ENCODE measurements at regions not wholly inside any gene's neighbourhood (a gene's known extent, or its start where the extent isn't known, plus 50 kb on each side); places are given as distances from the start of the nearest gene placed in this dataset.

DNA sequence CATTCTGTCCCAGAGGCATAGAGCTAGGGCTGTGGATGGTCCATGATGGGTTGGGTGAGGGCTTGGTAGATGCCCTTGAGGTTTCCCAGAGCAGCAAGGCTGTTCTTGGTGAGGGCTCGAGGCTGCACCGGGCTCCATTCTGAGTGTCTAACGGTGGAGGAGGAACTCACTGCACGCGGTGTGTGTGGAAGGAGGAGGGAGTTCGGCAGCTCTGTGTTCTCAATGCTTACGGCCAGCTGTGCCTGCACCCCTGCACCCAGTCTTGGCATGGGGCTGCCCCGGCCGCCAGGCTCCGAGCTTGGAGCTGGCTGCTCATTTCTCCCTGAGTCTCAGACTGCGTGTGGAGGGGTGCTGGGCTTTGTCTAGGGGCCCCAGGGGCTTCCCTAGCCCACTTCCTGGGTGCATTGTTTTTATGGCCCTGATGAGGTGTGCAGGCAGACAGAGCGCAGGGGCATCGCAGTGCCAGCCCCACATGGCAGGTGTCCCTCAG is 1247.1 kb downstream of the BRD1 start:
- TF ChIP-seq, protein P1, sequence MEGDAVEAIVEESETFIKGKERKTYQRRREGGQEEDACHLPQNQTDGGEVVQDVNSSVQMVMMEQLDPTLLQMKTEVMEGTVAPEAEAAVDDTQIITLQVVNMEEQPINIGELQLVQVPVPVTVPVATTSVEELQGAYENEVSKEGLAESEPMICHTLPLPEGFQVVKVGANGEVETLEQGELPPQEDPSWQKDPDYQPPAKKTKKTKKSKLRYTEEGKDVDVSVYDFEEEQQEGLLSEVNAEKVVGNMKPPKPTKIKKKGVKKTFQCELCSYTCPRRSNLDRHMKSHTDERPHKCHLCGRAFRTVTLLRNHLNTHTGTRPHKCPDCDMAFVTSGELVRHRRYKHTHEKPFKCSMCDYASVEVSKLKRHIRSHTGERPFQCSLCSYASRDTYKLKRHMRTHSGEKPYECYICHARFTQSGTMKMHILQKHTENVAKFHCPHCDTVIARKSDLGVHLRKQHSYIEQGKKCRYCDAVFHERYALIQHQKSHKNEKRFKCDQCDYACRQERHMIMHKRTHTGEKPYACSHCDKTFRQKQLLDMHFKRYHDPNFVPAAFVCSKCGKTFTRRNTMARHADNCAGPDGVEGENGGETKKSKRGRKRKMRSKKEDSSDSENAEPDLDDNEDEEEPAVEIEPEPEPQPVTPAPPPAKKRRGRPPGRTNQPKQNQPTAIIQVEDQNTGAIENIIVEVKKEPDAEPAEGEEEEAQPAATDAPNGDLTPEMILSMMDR (conservative IDR thresholded peaks at IDR 0.05; ENCODE audit: low read depth in 2 of 2) = no peak
- TF ChIP-seq POLR2AphosphoS5 (IDR thresholded peaks at IDR 0.05; ENCODE audit: low read depth) (no peak), EZH2 (IDR thresholded peaks at IDR 0.05; ENCODE audit: low read depth, unreplicated experiment) (no peak), CREB1 (CRISPR knock-in tag; IDR thresholded peaks at IDR 0.05; ENCODE audit: low read depth) (no peak), ZNF114 (CRISPR knock-in tag; IDR thresholded peaks at IDR 0.05) (no peak)
- TF ChIP-seq, protein P2, sequence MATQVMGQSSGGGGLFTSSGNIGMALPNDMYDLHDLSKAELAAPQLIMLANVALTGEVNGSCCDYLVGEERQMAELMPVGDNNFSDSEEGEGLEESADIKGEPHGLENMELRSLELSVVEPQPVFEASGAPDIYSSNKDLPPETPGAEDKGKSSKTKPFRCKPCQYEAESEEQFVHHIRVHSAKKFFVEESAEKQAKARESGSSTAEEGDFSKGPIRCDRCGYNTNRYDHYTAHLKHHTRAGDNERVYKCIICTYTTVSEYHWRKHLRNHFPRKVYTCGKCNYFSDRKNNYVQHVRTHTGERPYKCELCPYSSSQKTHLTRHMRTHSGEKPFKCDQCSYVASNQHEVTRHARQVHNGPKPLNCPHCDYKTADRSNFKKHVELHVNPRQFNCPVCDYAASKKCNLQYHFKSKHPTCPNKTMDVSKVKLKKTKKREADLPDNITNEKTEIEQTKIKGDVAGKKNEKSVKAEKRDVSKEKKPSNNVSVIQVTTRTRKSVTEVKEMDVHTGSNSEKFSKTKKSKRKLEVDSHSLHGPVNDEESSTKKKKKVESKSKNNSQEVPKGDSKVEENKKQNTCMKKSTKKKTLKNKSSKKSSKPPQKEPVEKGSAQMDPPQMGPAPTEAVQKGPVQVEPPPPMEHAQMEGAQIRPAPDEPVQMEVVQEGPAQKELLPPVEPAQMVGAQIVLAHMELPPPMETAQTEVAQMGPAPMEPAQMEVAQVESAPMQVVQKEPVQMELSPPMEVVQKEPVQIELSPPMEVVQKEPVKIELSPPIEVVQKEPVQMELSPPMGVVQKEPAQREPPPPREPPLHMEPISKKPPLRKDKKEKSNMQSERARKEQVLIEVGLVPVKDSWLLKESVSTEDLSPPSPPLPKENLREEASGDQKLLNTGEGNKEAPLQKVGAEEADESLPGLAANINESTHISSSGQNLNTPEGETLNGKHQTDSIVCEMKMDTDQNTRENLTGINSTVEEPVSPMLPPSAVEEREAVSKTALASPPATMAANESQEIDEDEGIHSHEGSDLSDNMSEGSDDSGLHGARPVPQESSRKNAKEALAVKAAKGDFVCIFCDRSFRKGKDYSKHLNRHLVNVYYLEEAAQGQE (IDR thresholded peaks at IDR 0.05; ENCODE audit: unreplicated experiment) = no peak
- TF ChIP-seq, protein P3, sequence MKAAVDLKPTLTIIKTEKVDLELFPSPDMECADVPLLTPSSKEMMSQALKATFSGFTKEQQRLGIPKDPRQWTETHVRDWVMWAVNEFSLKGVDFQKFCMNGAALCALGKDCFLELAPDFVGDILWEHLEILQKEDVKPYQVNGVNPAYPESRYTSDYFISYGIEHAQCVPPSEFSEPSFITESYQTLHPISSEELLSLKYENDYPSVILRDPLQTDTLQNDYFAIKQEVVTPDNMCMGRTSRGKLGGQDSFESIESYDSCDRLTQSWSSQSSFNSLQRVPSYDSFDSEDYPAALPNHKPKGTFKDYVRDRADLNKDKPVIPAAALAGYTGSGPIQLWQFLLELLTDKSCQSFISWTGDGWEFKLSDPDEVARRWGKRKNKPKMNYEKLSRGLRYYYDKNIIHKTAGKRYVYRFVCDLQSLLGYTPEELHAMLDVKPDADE (IDR thresholded peaks at IDR 0.05) = no peak

Measured in GM23338 (cell line).